Effector memory CD8-positive, alpha-beta T cell (primary cell): ENCODE measurements at regions not wholly inside any gene's neighbourhood (a gene's known extent, or its start where the extent isn't known, plus 50 kb on each side); places are given as distances from the start of the nearest gene placed in this dataset.
A peak's percentile ranks its signal among the peaks of the same experiment; 100 is the strongest.

Source experiments
- ATAC-seq: fragments of 150-1000 bp; cut with Tn5 transposase; replicated peaks from 2 replicates; pipeline ENCODE4 v1.10.0; 2021; ENCODE audit warnings: mild to moderate bottlenecking, moderate library complexity
- DNase-seq, 3 experiments: peaks; one replicate each; pipeline ENCODE4 v3.0.0; 2021
- H3K27ac Mint-ChIP-seq, 2 donors: one replicate each; pipeline ENCODE4 v1.8.0; 2022; ENCODE audit warnings: mild to moderate bottlenecking in 2 of 2, mixed read lengths in 2 of 2, moderate library complexity in 2 of 2
- H3K27me3 Mint-ChIP-seq, 2 donors: one replicate each; pipeline ENCODE4 v1.8.0; 2022; ENCODE audit warnings: mixed read lengths in 2 of 2
- H3K36me3 Mint-ChIP-seq: one replicate; pipeline ENCODE4 v1.8.0; 2022; ENCODE audit warnings: mild to moderate bottlenecking, moderate library complexity, mixed read lengths; ENCODE audit not compliant: insufficient read depth
- H3K4me1 Mint-ChIP-seq, 2 donors: one replicate each; pipeline ENCODE4 v1.8.0; 2022; ENCODE audit warnings: low read depth in 2 of 2, mixed read lengths in 2 of 2
- H3K4me3 Mint-ChIP-seq, 2 donors: one replicate each; pipeline ENCODE4 v1.8.0; 2022; ENCODE audit warnings: mild to moderate bottlenecking in 2 of 2, mixed read lengths in 2 of 2, moderate library complexity in 2 of 2
- H3K9me3 Mint-ChIP-seq, 2 donors: one replicate each; pipeline ENCODE4 v1.8.0; 2022; ENCODE audit warnings: mixed read lengths in 2 of 2

DNA sequence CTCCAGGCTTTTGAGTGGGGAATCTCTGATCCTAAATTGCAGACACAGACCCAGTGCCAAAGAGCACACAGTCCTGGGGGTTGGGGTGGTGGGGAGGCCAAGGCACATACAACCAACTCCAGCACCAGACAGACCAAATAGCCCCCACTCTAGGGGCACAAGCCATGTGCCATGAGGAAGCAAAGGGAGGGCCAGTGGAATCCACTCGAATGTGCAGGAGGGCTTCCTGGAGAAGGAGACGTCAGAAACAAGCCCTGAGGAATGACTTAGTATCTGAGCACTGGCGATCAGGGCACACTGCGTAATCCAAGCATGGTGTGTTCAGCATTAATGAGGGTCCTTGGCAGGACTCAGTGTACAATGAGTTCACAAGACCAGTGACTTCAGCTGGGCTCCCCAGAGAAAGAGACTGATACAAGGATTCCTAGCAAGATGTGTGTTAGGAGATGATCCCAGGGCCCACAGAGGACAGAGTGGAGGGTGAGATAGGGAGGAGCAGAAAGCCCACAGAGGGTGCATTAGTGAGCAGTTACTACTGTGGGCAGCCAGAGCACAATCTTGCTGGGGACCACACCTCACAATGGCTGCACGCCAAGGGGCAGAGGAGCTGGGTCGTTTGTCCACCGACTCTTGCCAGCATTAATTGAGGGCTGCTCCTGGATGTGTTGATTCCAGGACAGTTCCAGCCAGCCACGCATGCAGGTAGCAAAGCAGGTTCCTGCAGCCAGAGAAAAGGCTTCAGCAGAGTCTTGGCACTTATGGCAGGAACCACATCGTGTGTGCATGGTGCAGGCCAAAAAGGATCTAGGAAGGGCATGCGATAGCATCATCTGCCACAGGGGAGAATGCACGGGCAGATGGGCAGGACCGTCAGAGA lies 152.6 kb upstream of the VSTM2B start:
- no peaks in the 10 kb centered on the region for H3K4me1 Mint-ChIP-seq
- H3K27ac Mint-ChIP-seq: peak overlapping the region in 1 of 2 donors; percentile 23
- no peak overlapping the region for H3K4me3 Mint-ChIP-seq
- H3K9me3 Mint-ChIP-seq: no peaks in the 10 kb centered on the region
- H3K36me3 Mint-ChIP-seq: peaks cover 2% of the 10 kb centered on the region
- no peak for ATAC-seq
- peaks cover 42 to 55% of the 10 kb centered on the region in 2 donors for H3K27me3 Mint-ChIP-seq
- no peak for DNase-seq

DNA sequence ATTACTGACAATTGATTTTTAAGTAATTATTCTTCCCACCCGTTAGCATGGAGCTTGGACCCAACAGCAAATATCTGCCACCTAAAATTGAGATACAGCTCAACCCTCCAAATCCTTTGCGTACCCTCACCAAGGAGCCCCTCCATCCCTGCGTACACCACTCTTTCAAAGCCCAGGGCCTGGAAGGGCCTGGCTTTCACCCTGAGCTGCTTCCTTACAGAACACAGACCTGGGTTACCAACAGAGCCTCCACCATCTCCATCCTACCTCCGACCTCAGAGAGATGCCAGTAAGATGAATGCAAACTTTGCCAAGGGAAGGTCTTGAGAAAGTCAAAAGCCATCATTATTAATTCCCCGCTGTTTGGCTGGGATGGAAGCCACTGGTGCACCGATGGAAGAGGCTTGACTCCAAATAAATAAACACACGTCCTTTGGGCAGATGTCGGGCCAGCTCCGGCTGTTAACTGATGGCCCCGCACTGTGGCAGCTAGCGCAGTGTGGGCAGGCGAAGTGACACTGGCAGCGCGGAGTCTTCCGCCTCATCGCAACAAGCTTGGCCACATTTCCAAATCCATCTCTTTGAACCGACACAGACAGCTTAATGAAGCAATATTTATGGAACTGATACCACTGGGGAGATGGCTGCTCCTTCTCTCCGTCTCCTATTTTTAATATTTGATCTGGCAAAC lies 150.2 kb upstream of the VSTM2B start:
- ATAC-seq (no peak), DNase-seq (no peak)
- no peak overlapping the region for H3K27ac Mint-ChIP-seq
- no peaks in the 10 kb centered on the region for H3K4me1 Mint-ChIP-seq
- peaks cover 56 to 76% of the 10 kb centered on the region in 2 donors for H3K27me3 Mint-ChIP-seq
- H3K9me3 Mint-ChIP-seq: no peaks in the 10 kb centered on the region
- H3K36me3 Mint-ChIP-seq: peaks cover 2% of the 10 kb centered on the region
- no peak overlapping the region for H3K4me3 Mint-ChIP-seq

- H3K27me3 Mint-ChIP-seq: peaks cover 63 to 88% of the 10 kb centered on the region in 2 donors
- H3K4me3 Mint-ChIP-seq: no peak overlapping the region
- peaks cover 2% of the 10 kb centered on the region for H3K36me3 Mint-ChIP-seq
- H3K4me1 Mint-ChIP-seq: no peaks in the 10 kb centered on the region
- ATAC-seq: no peak
- DNase-seq: no peak
- H3K9me3 Mint-ChIP-seq: no peaks in the 10 kb centered on the region
- H3K27ac Mint-ChIP-seq: no peak overlapping the region
Measured at GRCh38 chr19:29376855-29377354, 148.9 kb upstream of the VSTM2B start.

GRCh38 chr19:29378126-29378525 lies 147.7 kb upstream of the VSTM2B start:
- no peaks in the 10 kb centered on the region for H3K9me3 Mint-ChIP-seq
- H3K27ac Mint-ChIP-seq: no peak overlapping the region
- no peak overlapping the region for H3K4me3 Mint-ChIP-seq
- H3K4me1 Mint-ChIP-seq: no peaks in the 10 kb centered on the region
- ATAC-seq (no peak), DNase-seq (no peak)
- peaks cover 60 to 81% of the 10 kb centered on the region in 2 donors for H3K27me3 Mint-ChIP-seq
- peaks cover 2% of the 10 kb centered on the region for H3K36me3 Mint-ChIP-seq

- Mint-ChIP-seq H3K27ac (no peak overlapping the region), H3K4me1 (no peaks in the 10 kb centered on the region), H3K27me3 (peaks cover 56 to 76% of the 10 kb centered on the region in 2 donors), H3K4me3 (no peak overlapping the region), H3K36me3 (peaks cover 2% of the 10 kb centered on the region), H3K9me3 (no peaks in the 10 kb centered on the region)
- DNase-seq (no peak), ATAC-seq (no peak)
Measured at GRCh38 chr19:29378543-29379080, 147.2 kb upstream of the VSTM2B start.

GRCh38 chr19:29379257-29380021 lies 146.4 kb upstream of the VSTM2B start:
- Mint-ChIP-seq H3K27ac (no peak overlapping the region), H3K4me3 (no peak overlapping the region), H3K36me3 (peaks cover 2% of the 10 kb centered on the region), H3K9me3 (no peaks in the 10 kb centered on the region), H3K4me1 (no peaks in the 10 kb centered on the region), H3K27me3 (peaks cover 50 to 72% of the 10 kb centered on the region in 2 donors)
- no peak for DNase-seq
- no peak for ATAC-seq

DNA sequence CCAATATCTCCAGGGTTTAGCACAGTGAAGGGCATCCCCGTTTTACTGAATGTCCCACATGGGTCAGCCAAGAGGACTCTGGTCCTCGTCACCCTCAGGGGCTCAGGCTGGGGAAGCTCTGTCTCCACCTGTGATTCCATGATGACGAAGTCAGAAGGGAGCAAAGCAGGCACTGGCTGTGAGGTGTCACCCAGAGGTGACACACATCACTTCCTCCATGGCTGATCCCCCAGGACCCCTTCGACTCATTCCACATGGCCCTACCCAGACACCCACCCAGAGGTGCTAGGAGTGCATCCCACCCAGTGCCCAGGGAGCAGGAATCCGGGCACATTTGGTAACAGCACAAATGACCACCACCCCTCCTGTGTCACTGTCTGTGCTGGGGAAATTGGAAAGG lies 145.2 kb upstream of the VSTM2B start:
- no peak overlapping the region for H3K27ac Mint-ChIP-seq
- H3K4me3 Mint-ChIP-seq: no peak overlapping the region
- peaks cover 2% of the 10 kb centered on the region for H3K36me3 Mint-ChIP-seq
- H3K9me3 Mint-ChIP-seq: no peaks in the 10 kb centered on the region
- no peak for ATAC-seq
- H3K4me1 Mint-ChIP-seq: no peaks in the 10 kb centered on the region
- DNase-seq: no peak
- H3K27me3 Mint-ChIP-seq: peaks cover 45 to 74% of the 10 kb centered on the region in 2 donors

DNA sequence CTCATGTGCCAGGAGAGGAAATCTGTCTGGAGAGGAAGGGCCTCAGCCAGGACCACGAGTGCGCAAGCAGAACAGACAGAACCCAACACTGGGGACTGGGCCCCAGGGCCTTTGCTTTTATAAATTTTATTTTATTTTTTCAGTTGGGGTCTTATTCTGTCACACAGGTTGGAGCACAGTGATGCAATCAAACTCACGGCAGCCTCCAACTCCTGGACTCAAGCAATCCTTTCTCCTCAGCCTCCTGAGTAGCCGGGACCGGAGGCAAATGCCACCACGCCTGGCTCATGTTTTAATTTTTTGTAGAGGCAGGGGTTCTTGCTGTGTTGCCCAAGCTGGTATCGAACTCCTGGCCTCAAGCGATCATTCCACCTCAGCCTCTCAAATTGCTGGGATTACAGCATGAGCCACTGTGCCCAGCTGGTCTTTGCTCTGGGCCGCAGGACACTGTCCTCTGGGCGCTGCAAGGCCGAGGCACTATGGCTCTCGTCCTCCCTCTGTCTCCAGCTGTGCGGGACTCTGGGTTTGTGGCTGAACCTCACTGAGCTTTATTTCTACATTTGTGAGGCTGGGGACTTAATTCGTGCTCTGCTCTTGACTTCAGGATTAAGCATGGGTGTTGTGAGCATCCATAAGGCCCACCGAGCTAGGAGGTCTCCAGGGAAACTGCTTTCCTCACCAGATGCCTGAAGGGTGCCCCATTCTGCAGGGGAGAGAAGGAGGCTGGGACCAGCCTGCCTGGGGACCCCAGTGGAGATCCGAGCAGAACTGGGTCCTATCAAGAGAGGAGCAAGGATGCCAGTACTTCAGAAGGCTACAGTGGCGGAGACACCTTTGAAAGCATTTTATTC lies 144.2 kb upstream of the VSTM2B start:
- DNase-seq (no peak), ATAC-seq (no peak)
- peaks cover 38 to 74% of the 10 kb centered on the region in 2 donors for H3K27me3 Mint-ChIP-seq
- H3K27ac Mint-ChIP-seq: no peak overlapping the region
- no peak overlapping the region for H3K4me3 Mint-ChIP-seq
- H3K4me1 Mint-ChIP-seq: no peaks in the 10 kb centered on the region
- H3K9me3 Mint-ChIP-seq: no peaks in the 10 kb centered on the region
- H3K36me3 Mint-ChIP-seq: no peaks in the 10 kb centered on the region

GRCh38 chr19:29383696-29384095 lies 142.1 kb upstream of the VSTM2B start:
- H3K27ac Mint-ChIP-seq: no peak overlapping the region
- H3K4me3 Mint-ChIP-seq: no peak overlapping the region
- H3K27me3 Mint-ChIP-seq: peaks cover 25 to 81% of the 10 kb centered on the region in 2 donors
- no peaks in the 10 kb centered on the region for H3K9me3 Mint-ChIP-seq
- no peak for DNase-seq
- H3K4me1 Mint-ChIP-seq: no peaks in the 10 kb centered on the region
- H3K36me3 Mint-ChIP-seq: no peaks in the 10 kb centered on the region
- no peak for ATAC-seq

- ATAC-seq: no peak
Measured at GRCh38 chr19:29384656-29385055, 141.1 kb upstream of the VSTM2B start.

GRCh38 chr19:29385191-29385795 lies 140.5 kb upstream of the VSTM2B start:
- peaks cover 12 to 66% of the 10 kb centered on the region in 2 donors for H3K27me3 Mint-ChIP-seq
- H3K4me1 Mint-ChIP-seq: no peaks in the 10 kb centered on the region
- no peaks in the 10 kb centered on the region for H3K9me3 Mint-ChIP-seq
- DNase-seq: no peak
- H3K27ac Mint-ChIP-seq: no peak overlapping the region
- H3K4me3 Mint-ChIP-seq: no peak overlapping the region
- H3K36me3 Mint-ChIP-seq: no peaks in the 10 kb centered on the region
- no peak for ATAC-seq

More at GRCh38 chr19:29384656-29385055, 141.1 kb upstream of the VSTM2B start:
- no peak for DNase-seq
- Mint-ChIP-seq H3K36me3 (no peaks in the 10 kb centered on the region), H3K4me3 (no peak overlapping the region), H3K27me3 (peaks cover 18 to 73% of the 10 kb centered on the region in 2 donors), H3K9me3 (no peaks in the 10 kb centered on the region), H3K27ac (no peak overlapping the region), H3K4me1 (no peaks in the 10 kb centered on the region)

DNA sequence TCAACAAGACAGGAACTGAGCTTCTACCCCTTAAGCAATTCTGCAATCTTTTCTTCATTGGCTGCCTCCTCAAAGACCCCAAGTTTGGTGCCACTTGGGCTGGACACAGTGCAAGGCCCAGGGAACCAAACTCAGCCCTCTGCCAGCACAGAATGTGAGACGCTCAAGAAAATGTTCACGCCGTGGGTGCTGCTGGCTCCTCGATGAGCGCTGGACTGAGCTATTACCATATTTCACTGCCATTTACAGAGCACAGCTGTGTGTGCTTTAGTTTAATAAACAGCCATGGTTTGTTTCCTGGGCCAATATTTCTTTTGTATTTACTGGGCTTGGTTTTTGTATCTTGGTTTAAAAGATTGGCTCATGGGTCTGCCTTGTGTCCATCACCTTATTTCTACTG lies 138.8 kb upstream of the VSTM2B start:
- Mint-ChIP-seq H3K4me1 (no peaks in the 10 kb centered on the region), H3K27me3 (peaks cover 1 to 50% of the 10 kb centered on the region in 2 donors), H3K4me3 (no peak overlapping the region), H3K27ac (no peak overlapping the region), H3K36me3 (no peaks in the 10 kb centered on the region), H3K9me3 (peaks cover 8 to 9% of the 10 kb centered on the region in 2 donors)
- DNase-seq (no peak), ATAC-seq (no peak)
